HUES48 (cell line): ENCODE measurements at regions not wholly inside any gene's neighbourhood (a gene's known extent, or its start where the extent isn't known, plus 50 kb on each side); places are given as distances from the start of the nearest gene placed in this dataset.

Experiments
- H3K27ac ChIP-seq: one replicate; pipeline ENCODE4 v1.7.0; 2013; ENCODE audit warnings: low read depth, low read length, inconsistent platforms
- H3K27me3 ChIP-seq: 2 replicates; pipeline ENCODE4 v1.6.1; 2013; ENCODE audit warnings: mild to moderate bottlenecking, low read length; ENCODE audit not compliant: control insufficient read depth, insufficient read depth
- H3K36me3 ChIP-seq: 2 replicates; pipeline ENCODE4 v1.6.1; 2013; ENCODE audit warnings: low read length; ENCODE audit not compliant: control insufficient read depth, insufficient read depth
- H3K4me1 ChIP-seq: 2 replicates; pipeline ENCODE4 v1.6.1; 2013; ENCODE audit warnings: mild to moderate bottlenecking, low read length; ENCODE audit not compliant: control insufficient read depth, insufficient read depth
- H3K4me3 ChIP-seq: 2 replicates; pipeline ENCODE4 v1.5.1; 2013; ENCODE audit warnings: mild to moderate bottlenecking, low read depth, low read length
- H3K9ac ChIP-seq: 2 replicates; pipeline ENCODE4 v1.6.1; 2013; ENCODE audit warnings: mild to moderate bottlenecking, low read depth, low read length, moderate library complexity
- H3K9me3 ChIP-seq: 2 replicates; pipeline ENCODE4 v1.6.1; 2013; ENCODE audit warnings: low read length; ENCODE audit not compliant: control insufficient read depth, insufficient read depth

- H3K4me3 ChIP-seq = no peak overlapping the region
- H3K27ac ChIP-seq = no peak overlapping the region
Observed at GRCh38 chr1:36743286-36744005, 260.7 kb upstream of the CSF3R start.

GRCh38 chr1:36741066-36741465 is 258.4 kb upstream of the CSF3R start:
- Histone ChIP-seq H3K4me1 (peaks cover 12% of the 10 kb centered on the region; the same call in 1 of the 2 replicates), H3K4me3 (no peak overlapping the region), H3K27me3 (no peaks in the 10 kb centered on the region), H3K27ac (no peak overlapping the region), H3K36me3 (no peaks in the 10 kb centered on the region), H3K9ac (no peak overlapping the region), H3K9me3 (no peaks in the 10 kb centered on the region)

More at GRCh38 chr1:36743286-36744005, 260.7 kb upstream of the CSF3R start:
- no peaks in the 10 kb centered on the region for H3K27me3 ChIP-seq
- no peaks in the 10 kb centered on the region for H3K9me3 ChIP-seq
- H3K9ac ChIP-seq = no peak overlapping the region
- no peaks in the 10 kb centered on the region for H3K36me3 ChIP-seq
- H3K4me1 ChIP-seq = no peaks in the 10 kb centered on the region; the same call in 1 of the 2 replicates

GRCh38 chr1:36740446-36740845 is 257.7 kb upstream of the CSF3R start:
- no peak overlapping the region for H3K27ac ChIP-seq
- peaks cover 12% of the 10 kb centered on the region; the same call in 1 of the 2 replicates for H3K4me1 ChIP-seq
- H3K4me3 ChIP-seq = no peak overlapping the region
- no peaks in the 10 kb centered on the region for H3K36me3 ChIP-seq
- no peaks in the 10 kb centered on the region for H3K27me3 ChIP-seq
- H3K9ac ChIP-seq = no peak overlapping the region
- no peaks in the 10 kb centered on the region for H3K9me3 ChIP-seq

- Histone ChIP-seq H3K9me3 (no peaks in the 10 kb centered on the region), H3K4me1 (peaks cover 12% of the 10 kb centered on the region; the same call in 1 of the 2 replicates), H3K27me3 (no peaks in the 10 kb centered on the region), H3K9ac (no peak overlapping the region), H3K36me3 (no peaks in the 10 kb centered on the region), H3K4me3 (no peak overlapping the region), H3K27ac (no peak overlapping the region)
Observed at GRCh38 chr1:36739703-36740289, 257.1 kb upstream of the CSF3R start.

- no peaks in the 10 kb centered on the region for H3K36me3 ChIP-seq
- H3K9me3 ChIP-seq = no peaks in the 10 kb centered on the region
- peaks cover 12% of the 10 kb centered on the region; the same call in 1 of the 2 replicates for H3K4me1 ChIP-seq
- no peak overlapping the region for H3K4me3 ChIP-seq
- H3K27ac ChIP-seq = no peak overlapping the region
- H3K27me3 ChIP-seq = no peaks in the 10 kb centered on the region
- H3K9ac ChIP-seq = no peak overlapping the region
Observed at GRCh38 chr1:36738245-36738644, 255.5 kb upstream of the CSF3R start.

- no peaks in the 10 kb centered on the region for H3K9me3 ChIP-seq
- no peak overlapping the region for H3K4me3 ChIP-seq
- H3K36me3 ChIP-seq = no peaks in the 10 kb centered on the region
- peaks cover 12% of the 10 kb centered on the region; the same call in 1 of the 2 replicates for H3K4me1 ChIP-seq
- no peak overlapping the region for H3K27ac ChIP-seq
- H3K27me3 ChIP-seq = no peaks in the 10 kb centered on the region
- H3K9ac ChIP-seq = no peak overlapping the region
Observed at GRCh38 chr1:36737767-36738166, 255.1 kb upstream of the CSF3R start.

GRCh38 chr1:36737038-36737555 is 254.4 kb upstream of the CSF3R start:
- peaks cover 12% of the 10 kb centered on the region; the same call in 1 of the 2 replicates for H3K4me1 ChIP-seq
- H3K9ac ChIP-seq = no peak overlapping the region
- H3K9me3 ChIP-seq = no peaks in the 10 kb centered on the region
- H3K27me3 ChIP-seq = no peaks in the 10 kb centered on the region
- H3K27ac ChIP-seq = no peak overlapping the region
- no peaks in the 10 kb centered on the region for H3K36me3 ChIP-seq
- no peak overlapping the region for H3K4me3 ChIP-seq

GRCh38 chr1:36735939-36736730 is 253.4 kb upstream of the CSF3R start:
- H3K36me3 ChIP-seq = no peaks in the 10 kb centered on the region
- H3K9ac ChIP-seq = no peak overlapping the region
- no peak overlapping the region for H3K27ac ChIP-seq
- H3K27me3 ChIP-seq = no peaks in the 10 kb centered on the region
- H3K4me3 ChIP-seq = no peak overlapping the region
- peaks cover 14% of the 10 kb centered on the region; the same call in 1 of the 2 replicates for H3K4me1 ChIP-seq
- H3K9me3 ChIP-seq = no peaks in the 10 kb centered on the region

- Histone ChIP-seq H3K4me1 (peaks cover 21% of the 10 kb centered on the region; the same call in 1 of the 2 replicates), H3K27ac (no peak overlapping the region), H3K27me3 (no peaks in the 10 kb centered on the region), H3K4me3 (no peak overlapping the region), H3K36me3 (no peaks in the 10 kb centered on the region), H3K9ac (no peak overlapping the region), H3K9me3 (no peaks in the 10 kb centered on the region)
Observed at GRCh38 chr1:36735436-36735835, 252.7 kb upstream of the CSF3R start.

GRCh38 chr1:36734356-36734755 is 251.6 kb upstream of the CSF3R start:
- H3K4me3 ChIP-seq = no peak overlapping the region
- H3K9me3 ChIP-seq = no peaks in the 10 kb centered on the region
- peaks cover 23% of the 10 kb centered on the region; the same call in 1 of the 2 replicates for H3K4me1 ChIP-seq
- no peak overlapping the region for H3K27ac ChIP-seq
- H3K36me3 ChIP-seq = no peaks in the 10 kb centered on the region
- H3K9ac ChIP-seq = no peak overlapping the region
- no peaks in the 10 kb centered on the region for H3K27me3 ChIP-seq
